Activated CD8-positive, alpha-beta memory T cell treated with anti-CD3 and anti-CD28 coated beads for 36 hours (primary cell): ENCODE measurements at regions not wholly inside any gene's neighbourhood (a gene's known extent, or its start where the extent isn't known, plus 50 kb on each side); places are given as distances from the start of the nearest gene placed in this dataset.

Experiments
- CTCF ChIA-PET: fragments of 350-600 bp; sonication (Branson Sonifier 250); formaldehyde crosslinking; loops from one replicate; lab custom pipeline; 2021; ENCODE audit warnings: antibody characterized with exemption; lab: Charles Lee
- POLR2A ChIA-PET: fragments of 350-600 bp; sonication (Branson Sonifier 250); formaldehyde crosslinking; loops from one replicate; lab custom pipeline; 2021; ENCODE audit warnings: antibody characterized with exemption; lab: Charles Lee

- ChIA-PET CTCF (no interaction called here), POLR2A (no interaction called here)
Observed at GRCh38 chr3:117263270-117263669, 553.7 kb downstream of the TUSC7 start.

GRCh38 chr3:117263745-117264144, 554.2 kb downstream of the TUSC7 start:
- ChIA-PET POLR2A (no interaction called here), CTCF (no interaction called here)

GRCh38 chr3:117264204-117264994, 554.8 kb downstream of the TUSC7 start:
- CTCF ChIA-PET: no interaction called here
- POLR2A ChIA-PET: no interaction called here

- POLR2A ChIA-PET: no interaction called here
- CTCF ChIA-PET: no interaction called here
Observed at GRCh38 chr3:117266806-117267205, 557.2 kb downstream of the TUSC7 start.

GRCh38 chr3:117268318-117268717, 558.7 kb downstream of the TUSC7 start:
- ChIA-PET CTCF (no interaction called here), POLR2A (no interaction called here)

GRCh38 chr3:117272274-117272673, 562.7 kb downstream of the TUSC7 start:
- ChIA-PET POLR2A (no interaction called here), CTCF (no interaction called here)

GRCh38 chr3:117272876-117273523, 563.4 kb downstream of the TUSC7 start:
- POLR2A ChIA-PET: no interaction called here

GRCh38 chr3:117277816-117278215, 568.2 kb downstream of the TUSC7 start:
- CTCF ChIA-PET: no interaction called here
- POLR2A ChIA-PET: no interaction called here

More at GRCh38 chr3:117272876-117273523, 563.4 kb downstream of the TUSC7 start:
- CTCF ChIA-PET: no interaction called here

- ChIA-PET POLR2A (no interaction called here), CTCF (no interaction called here)
Observed at GRCh38 chr3:117278424-117279190, 569.0 kb downstream of the TUSC7 start.

GRCh38 chr3:117281371-117281770, 571.8 kb downstream of the TUSC7 start:
- CTCF ChIA-PET: no interaction called here
- POLR2A ChIA-PET: no interaction called here

GRCh38 chr3:117282566-117282965, 573.0 kb downstream of the TUSC7 start:
- CTCF ChIA-PET: interaction anchor here (0.6 kb wide), 1 partner anchor 176 kb away, joined by 3 read pairs; no protein-coding TSS in a partner anchor
- POLR2A ChIA-PET: no interaction called here

GRCh38 chr3:117285737-117286136, 576.2 kb downstream of the TUSC7 start:
- ChIA-PET CTCF (no interaction called here), POLR2A (no interaction called here)

GRCh38 chr3:117286488-117286887, 576.9 kb downstream of the TUSC7 start:
- POLR2A ChIA-PET: no interaction called here
- CTCF ChIA-PET: no interaction called here

- CTCF ChIA-PET: no interaction called here
- POLR2A ChIA-PET: no interaction called here
Observed at GRCh38 chr3:117287602-117288001, 578.0 kb downstream of the TUSC7 start.

- ChIA-PET POLR2A (no interaction called here), CTCF (no interaction called here)
Observed at GRCh38 chr3:117291476-117291875, 581.9 kb downstream of the TUSC7 start.

- POLR2A ChIA-PET: no interaction called here
Observed at GRCh38 chr3:117297065-117297464, 587.5 kb downstream of the TUSC7 start.

GRCh38 chr3:117297541-117297940, 588.0 kb downstream of the TUSC7 start:
- CTCF ChIA-PET: no interaction called here
- POLR2A ChIA-PET: no interaction called here

More at GRCh38 chr3:117297065-117297464, 587.5 kb downstream of the TUSC7 start:
- CTCF ChIA-PET: no interaction called here

- CTCF ChIA-PET: no interaction called here
- POLR2A ChIA-PET: no interaction called here
Observed at GRCh38 chr3:117298273-117298672, 588.7 kb downstream of the TUSC7 start.

GRCh38 chr3:117302428-117302827, 592.8 kb downstream of the TUSC7 start:
- POLR2A ChIA-PET: no interaction called here

GRCh38 chr3:117303443-117303842, 593.9 kb downstream of the TUSC7 start:
- POLR2A ChIA-PET: no interaction called here
- CTCF ChIA-PET: no interaction called here

More at GRCh38 chr3:117302428-117302827, 592.8 kb downstream of the TUSC7 start:
- CTCF ChIA-PET: no interaction called here
